BLaER1 (cell line): ENCODE measurements at regions not wholly inside any gene's neighbourhood (a gene's known extent, or its start where the extent isn't known, plus 50 kb on each side); places are given as distances from the start of the nearest gene placed in this dataset.
"Not testable (repeated sequence)": the region's sequence is repeated elsewhere in the genome, so short reads cannot be mapped to it uniquely, and the experiment has no call there.

ENCODE experiments used
- H3K27ac ChIP-seq: shearing (Covaris generic); formaldehyde crosslinking; 2 replicates; pipeline ENCODE4 v1.8.1; 2022
- H3K27me3 ChIP-seq: shearing (Covaris generic); formaldehyde crosslinking; 2 replicates; pipeline ENCODE4 v1.8.1; 2022
- H3K36me3 ChIP-seq: shearing (Covaris generic); formaldehyde crosslinking; 2 replicates; pipeline ENCODE4 v1.8.1; 2022
- H3K4me1 ChIP-seq: shearing (Covaris generic); formaldehyde crosslinking; 2 replicates; pipeline ENCODE4 v1.8.1; 2022
- H3K4me2 ChIP-seq: shearing (Covaris generic); formaldehyde crosslinking; 2 replicates; pipeline ENCODE4 v1.8.1; 2022
- H3K4me3 ChIP-seq: shearing (Covaris generic); formaldehyde crosslinking; 2 replicates; pipeline ENCODE4 v1.8.1; 2022
- H3K9ac ChIP-seq: shearing (Covaris generic); formaldehyde crosslinking; 2 replicates; pipeline ENCODE4 v1.8.1; 2022
- H3K9me3 ChIP-seq: shearing (Covaris generic); formaldehyde crosslinking; 2 replicates; pipeline ENCODE4 v1.8.1; 2022
- H4K20me1 ChIP-seq: shearing (Covaris generic); formaldehyde crosslinking; 2 replicates; pipeline ENCODE4 v1.8.1; 2022
- Cebpa-rat ChIP-seq: shearing (Covaris generic); IDR thresholded peaks from 2 replicates; pipeline ENCODE4 v1.8.1; 2022

- Histone ChIP-seq H3K27ac (no peak overlapping the region), H3K36me3 (no peaks in the 10 kb centered on the region), H3K9ac (no peak overlapping the region), H3K4me3 (no peak overlapping the region), H4K20me1 (no peaks in the 10 kb centered on the region), H3K9me3 (no peaks in the 10 kb centered on the region), H3K4me2 (no peak overlapping the region), H3K4me1 (no peaks in the 10 kb centered on the region), H3K27me3 (no peaks in the 10 kb centered on the region)
- TF ChIP-seq Cebpa-rat = no peak
Measured at GRCh38 chr6:140460267-140460666, 1085.8 kb upstream of the CITED2 start.

GRCh38 chr6:140459209-140459608 is 1084.8 kb upstream of the CITED2 start:
- Histone ChIP-seq H3K36me3 (no peaks in the 10 kb centered on the region), H3K9ac (no peak overlapping the region), H4K20me1 (no peaks in the 10 kb centered on the region), H3K9me3 (no peaks in the 10 kb centered on the region), H3K4me3 (no peak overlapping the region), H3K27me3 (no peaks in the 10 kb centered on the region), H3K27ac (no peak overlapping the region), H3K4me2 (no peak overlapping the region), H3K4me1 (no peaks in the 10 kb centered on the region)
- TF ChIP-seq Cebpa-rat = no peak

- no peaks in the 10 kb centered on the region for H3K4me1 ChIP-seq
- no peaks in the 10 kb centered on the region for H3K9me3 ChIP-seq
- no peak overlapping the region for H3K4me3 ChIP-seq
- H3K9ac ChIP-seq = no peak overlapping the region
- H3K36me3 ChIP-seq = no peaks in the 10 kb centered on the region
- H3K27ac ChIP-seq = no peak overlapping the region
- no peaks in the 10 kb centered on the region for H4K20me1 ChIP-seq
- no peak for TF ChIP-seq Cebpa-rat
- H3K27me3 ChIP-seq = no peaks in the 10 kb centered on the region
- H3K4me2 ChIP-seq = no peak overlapping the region
Measured at GRCh38 chr6:140446241-140446640, 1071.8 kb upstream of the CITED2 start.

GRCh38 chr6:140445474-140446004 is 1071.1 kb upstream of the CITED2 start:
- Histone ChIP-seq H3K27ac (no peak overlapping the region), H3K4me3 (no peak overlapping the region), H3K9ac (no peak overlapping the region), H3K36me3 (no peaks in the 10 kb centered on the region), H3K9me3 (no peaks in the 10 kb centered on the region), H3K4me1 (no peaks in the 10 kb centered on the region), H3K27me3 (no peaks in the 10 kb centered on the region), H3K4me2 (no peak overlapping the region), H4K20me1 (no peaks in the 10 kb centered on the region)
- no peak for TF ChIP-seq Cebpa-rat

- H3K9me3 ChIP-seq, H3K4me3 ChIP-seq, H3K4me2 ChIP-seq, H3K27me3 ChIP-seq, H3K36me3 ChIP-seq, H3K4me1 ChIP-seq, H3K9ac ChIP-seq, H4K20me1 ChIP-seq, H3K27ac ChIP-seq: not testable (repeated sequence)
Measured at GRCh38 chr6:140443112-140443511, 1068.7 kb upstream of the CITED2 start.

- no peaks in the 10 kb centered on the region for H3K4me1 ChIP-seq
- H3K27ac ChIP-seq = no peak overlapping the region
- no peaks in the 10 kb centered on the region for H3K27me3 ChIP-seq
- no peak overlapping the region for H3K9ac ChIP-seq
- H4K20me1 ChIP-seq = no peaks in the 10 kb centered on the region
- no peak overlapping the region for H3K4me3 ChIP-seq
- no peaks in the 10 kb centered on the region for H3K36me3 ChIP-seq
- H3K9me3 ChIP-seq = no peaks in the 10 kb centered on the region
- TF ChIP-seq Cebpa-rat = no peak
- H3K4me2 ChIP-seq = no peak overlapping the region
Measured at GRCh38 chr6:140441256-140441655, 1066.8 kb upstream of the CITED2 start.

- Histone ChIP-seq H3K27ac (no peak overlapping the region), H3K9me3 (no peaks in the 10 kb centered on the region), H4K20me1 (no peaks in the 10 kb centered on the region), H3K4me1 (no peaks in the 10 kb centered on the region), H3K36me3 (no peaks in the 10 kb centered on the region), H3K9ac (no peak overlapping the region), H3K27me3 (no peaks in the 10 kb centered on the region), H3K4me2 (no peak overlapping the region), H3K4me3 (no peak overlapping the region)
- TF ChIP-seq Cebpa-rat = no peak
Measured at GRCh38 chr6:140440223-140440835, 1065.9 kb upstream of the CITED2 start.

- H3K27ac ChIP-seq = no peak overlapping the region
- H3K9me3 ChIP-seq = peaks cover 11% of the 10 kb centered on the region
- no peak overlapping the region for H3K4me3 ChIP-seq
- no peaks in the 10 kb centered on the region for H3K36me3 ChIP-seq
- no peak overlapping the region for H3K9ac ChIP-seq
- no peaks in the 10 kb centered on the region for H4K20me1 ChIP-seq
- H3K27me3 ChIP-seq = no peaks in the 10 kb centered on the region
- H3K4me2 ChIP-seq = no peak overlapping the region
- no peaks in the 10 kb centered on the region for H3K4me1 ChIP-seq
- TF ChIP-seq Cebpa-rat = no peak
Measured at GRCh38 chr6:140438346-140438735, 1063.9 kb upstream of the CITED2 start.

GRCh38 chr6:140437619-140438345 is 1063.3 kb upstream of the CITED2 start:
- TF ChIP-seq Cebpa-rat = no peak
- Histone ChIP-seq H3K27ac (no peak overlapping the region), H3K9me3 (peaks cover 16% of the 10 kb centered on the region), H3K4me1 (no peaks in the 10 kb centered on the region), H4K20me1 (no peaks in the 10 kb centered on the region), H3K36me3 (no peaks in the 10 kb centered on the region), H3K9ac (no peak overlapping the region), H3K4me2 (no peak overlapping the region), H3K27me3 (no peaks in the 10 kb centered on the region), H3K4me3 (no peak overlapping the region)

- Histone ChIP-seq H3K9ac (no peak overlapping the region), H3K27ac (no peak overlapping the region), H3K36me3 (no peaks in the 10 kb centered on the region), H4K20me1 (no peaks in the 10 kb centered on the region), H3K4me2 (no peak overlapping the region), H3K27me3 (no peaks in the 10 kb centered on the region), H3K9me3 (peaks cover 16% of the 10 kb centered on the region), H3K4me3 (no peak overlapping the region), H3K4me1 (no peaks in the 10 kb centered on the region)
- TF ChIP-seq Cebpa-rat = no peak
Measured at GRCh38 chr6:140436023-140436811, 1061.8 kb upstream of the CITED2 start.
